Peyer's patch (tissue), 4 donors: ENCODE measurements at regions not wholly inside any gene's neighbourhood (a gene's known extent, or its start where the extent isn't known, plus 50 kb on each side); places are given as distances from the start of the nearest gene placed in this dataset.

Experiments
- DNase-seq, 3 donors: peaks; one replicate each; pipeline ENCODE4 v3.0.0-alpha.2; 2017 to 2019
- H3K27ac ChIP-seq, 4 donors: fragments of 200-600 bp; sonication (generic); one replicate each; pipeline ENCODE4 v1.5.1; 2016 to 2019
- H3K27me3 ChIP-seq, 2 donors: fragments of 200-600 bp; sonication (generic); one replicate each; pipeline ENCODE4 v1.5.1; 2019
- H3K36me3 ChIP-seq, 3 donors: fragments of 200-600 bp; sonication (generic); one replicate each; pipeline ENCODE4 v1.5.1; 2016 to 2019
- H3K4me1 ChIP-seq, 4 donors: fragments of 200-600 bp; sonication (generic); one replicate each; pipeline ENCODE4 v1.5.1; 2016 to 2019
- H3K4me3 ChIP-seq, 4 donors: fragments of 200-600 bp; sonication (generic); 1 replicate in 3 of 4; 2 replicates in 1 of 4; pipeline ENCODE4 v1.5.1; 2016 to 2019; ENCODE audit warnings: mild to moderate bottlenecking in 1 of 4
- H3K9me3 ChIP-seq, 4 donors: fragments of 200-600 bp; sonication (generic); one replicate each; pipeline ENCODE4 v1.5.1; 2016 to 2019; ENCODE audit warnings: mild to moderate bottlenecking in 1 of 4
- CTCF ChIP-seq, 6 experiments: fragments of 450-650 bp in 4 of 6; fragments of 200-600 bp in 2 of 6; sonication (generic) in 1 of 6; IDR thresholded peaks; one replicate each; pipeline ENCODE4 v1.5.1; 2017 to 2019; ENCODE audit warnings: antibody characterized with exemption in 6 of 6, mild to moderate bottlenecking in 3 of 6, moderate library complexity in 1 of 6
- POLR2A ChIP-seq, 2 donors: fragments of 450-650 bp; IDR thresholded peaks; one replicate each; pipeline ENCODE4 v1.5.1; 2017; ENCODE audit warnings: antibody characterized with exemption in 2 of 2, mild to moderate bottlenecking in 2 of 2, moderate library complexity in 2 of 2

DNA sequence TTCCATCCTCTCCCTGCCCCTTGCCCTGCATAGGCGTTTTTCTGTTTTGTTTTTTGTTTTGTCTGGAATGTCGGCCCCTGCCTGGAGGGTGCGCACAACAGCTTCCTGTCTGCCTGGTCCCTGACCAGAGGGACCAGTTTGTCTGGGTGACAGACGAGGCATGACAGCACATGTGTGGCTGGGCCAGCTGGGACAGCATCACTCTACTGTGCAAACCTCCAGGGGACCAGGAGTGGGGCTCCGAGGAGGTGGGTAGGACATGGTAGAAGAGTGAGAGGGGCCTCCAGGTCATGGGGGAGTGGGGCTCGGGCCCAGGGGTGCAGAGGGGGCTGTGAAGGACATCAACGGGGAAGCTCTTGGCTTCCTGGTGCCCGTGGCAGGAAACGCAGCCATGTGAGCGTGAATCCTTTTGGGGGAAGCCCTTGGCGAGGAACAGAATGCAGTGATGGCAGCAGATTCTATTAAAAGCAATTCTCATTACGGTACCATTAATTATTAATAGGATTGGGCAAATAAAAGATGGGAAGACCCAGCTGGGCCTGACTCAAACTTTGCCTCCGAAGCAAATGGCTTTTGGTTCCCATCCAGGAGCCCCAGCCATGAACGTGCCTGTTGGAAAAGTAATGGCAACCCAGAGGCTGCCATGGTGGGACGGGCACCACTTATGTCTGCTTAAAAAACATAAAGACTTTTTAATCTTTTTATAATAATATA, 184.4 kb upstream of the IER5L start:
- no peak for DNase-seq
- no peaks in the 10 kb centered on the region for H3K36me3 ChIP-seq
- no peaks in the 10 kb centered on the region for H3K9me3 ChIP-seq
- no peaks in the 10 kb centered on the region for H3K4me1 ChIP-seq
- H3K27ac ChIP-seq, result no peak overlapping the region
- H3K27me3 ChIP-seq, result no peaks in the 10 kb centered on the region
- TF ChIP-seq POLR2A (IDR thresholded peaks at IDR 0.05) (no peak), CTCF (IDR thresholded peaks at IDR 0.05) (no peak)
- H3K4me3 ChIP-seq, result no peak overlapping the region

GRCh38 chr9:129361196-129361595, 183.1 kb upstream of the IER5L start:
- no peaks in the 10 kb centered on the region for H3K4me1 ChIP-seq
- TF ChIP-seq POLR2A (IDR thresholded peaks at IDR 0.05) (no peak), CTCF (IDR thresholded peaks at IDR 0.05) (no peak)

DNA sequence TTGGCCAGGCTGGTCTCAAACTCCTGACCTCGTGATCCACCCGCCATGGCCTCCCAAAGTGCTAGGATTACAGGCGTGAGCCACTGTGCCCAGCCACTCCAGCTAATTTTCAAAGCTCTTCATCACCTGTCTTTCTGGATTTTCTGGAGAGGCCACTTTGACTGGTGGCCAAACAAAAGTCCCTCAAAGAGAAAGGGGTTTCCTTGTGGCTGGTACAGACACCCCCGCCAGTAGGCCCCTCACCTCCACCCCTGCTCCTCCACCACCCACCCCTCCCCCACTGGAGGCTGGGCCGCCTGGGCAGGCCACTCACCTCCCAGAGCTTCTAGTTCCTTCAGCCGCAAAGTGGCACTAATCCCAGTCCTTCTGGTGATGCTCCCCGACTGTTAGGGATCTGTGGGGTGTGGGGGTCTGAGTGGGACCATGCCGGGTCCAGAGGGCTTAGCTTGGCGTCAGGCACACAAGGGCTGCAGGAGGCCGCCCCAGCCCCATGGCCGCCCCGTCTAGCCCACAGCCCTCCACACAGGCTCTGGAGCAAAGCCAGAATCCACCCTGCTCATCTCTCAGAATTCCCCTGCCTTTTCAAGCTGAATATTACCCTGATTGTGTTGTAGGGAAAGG, 182.0 kb upstream of the IER5L start:
- DNase-seq, result no peak
- Histone ChIP-seq H3K27me3 (no peaks in the 10 kb centered on the region), H3K4me3 (no peak overlapping the region), H3K27ac (no peak overlapping the region), H3K36me3 (no peaks in the 10 kb centered on the region), H3K9me3 (no peaks in the 10 kb centered on the region), H3K4me1 (no peaks in the 10 kb centered on the region)
- TF ChIP-seq CTCF (IDR thresholded peaks at IDR 0.05), result no peak
- no peak for TF ChIP-seq POLR2A (IDR thresholded peaks at IDR 0.05)

More at GRCh38 chr9:129361196-129361595, 183.1 kb upstream of the IER5L start:
- Histone ChIP-seq H3K27me3 (no peaks in the 10 kb centered on the region), H3K4me3 (no peak overlapping the region), H3K27ac (no peak overlapping the region), H3K36me3 (no peaks in the 10 kb centered on the region), H3K9me3 (no peaks in the 10 kb centered on the region)
- DNase-seq, result no peak

GRCh38 chr9:129359162-129359811, 181.2 kb upstream of the IER5L start:
- Histone ChIP-seq H3K27ac (no peak overlapping the region), H3K36me3 (no peaks in the 10 kb centered on the region), H3K9me3 (no peaks in the 10 kb centered on the region), H3K4me1 (no peaks in the 10 kb centered on the region), H3K27me3 (no peaks in the 10 kb centered on the region), H3K4me3 (no peak overlapping the region)
- DNase-seq, result no peak
- no peak for TF ChIP-seq POLR2A (IDR thresholded peaks at IDR 0.05)

- no peak for TF ChIP-seq POLR2A (IDR thresholded peaks at IDR 0.05)
- TF ChIP-seq CTCF (IDR thresholded peaks at IDR 0.05), result no peak
- no peak overlapping the region for H3K27ac ChIP-seq
- no peaks in the 10 kb centered on the region for H3K9me3 ChIP-seq
- H3K27me3 ChIP-seq, result no peaks in the 10 kb centered on the region
- no peaks in the 10 kb centered on the region for H3K36me3 ChIP-seq
- DNase-seq, result no peak
- H3K4me3 ChIP-seq, result no peak overlapping the region
- no peaks in the 10 kb centered on the region for H3K4me1 ChIP-seq
Observed at GRCh38 chr9:129358621-129359154, 180.6 kb upstream of the IER5L start.

DNA sequence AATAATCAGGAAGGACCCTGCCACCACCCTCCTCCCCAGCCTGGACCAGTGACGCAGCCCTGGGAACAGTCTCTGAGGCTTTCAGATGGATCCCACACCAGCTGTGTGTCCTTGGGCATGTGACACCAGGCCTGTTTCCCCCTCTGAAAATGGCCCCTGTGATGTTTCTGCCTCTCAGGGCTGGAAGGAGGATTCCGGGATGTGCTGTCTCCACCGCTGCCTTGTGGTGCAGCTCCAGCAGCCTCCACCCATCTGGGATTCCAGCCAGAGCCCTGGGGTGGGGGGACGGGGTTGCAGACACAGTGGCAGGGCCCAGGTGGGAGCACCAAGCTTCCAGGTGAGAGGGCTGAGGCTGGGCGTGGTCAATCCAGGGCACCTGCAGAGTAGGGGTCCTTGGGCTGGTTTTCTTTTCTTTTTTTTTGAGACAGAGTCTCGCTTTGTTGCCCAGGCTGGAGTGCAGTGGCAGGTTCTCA, 179.7 kb upstream of the IER5L start:
- H3K4me3 ChIP-seq, result no peak overlapping the region
- no peaks in the 10 kb centered on the region for H3K36me3 ChIP-seq
- H3K27ac ChIP-seq, result no peak overlapping the region
- no peak for DNase-seq
- H3K4me1 ChIP-seq, result peaks cover 0 to 1% (median 0%) of the 10 kb centered on the region in 4 donors
- no peaks in the 10 kb centered on the region for H3K27me3 ChIP-seq
- H3K9me3 ChIP-seq, result no peaks in the 10 kb centered on the region
- TF ChIP-seq CTCF (IDR thresholded peaks at IDR 0.05) (no peak), POLR2A (IDR thresholded peaks at IDR 0.05) (no peak)
